ENCODE measurements at regions not wholly inside any gene's neighbourhood (a gene's known extent, or its start where the extent isn't known, plus 50 kb on each side); places are given as distances from the start of the nearest gene placed in this dataset.

DNA sequence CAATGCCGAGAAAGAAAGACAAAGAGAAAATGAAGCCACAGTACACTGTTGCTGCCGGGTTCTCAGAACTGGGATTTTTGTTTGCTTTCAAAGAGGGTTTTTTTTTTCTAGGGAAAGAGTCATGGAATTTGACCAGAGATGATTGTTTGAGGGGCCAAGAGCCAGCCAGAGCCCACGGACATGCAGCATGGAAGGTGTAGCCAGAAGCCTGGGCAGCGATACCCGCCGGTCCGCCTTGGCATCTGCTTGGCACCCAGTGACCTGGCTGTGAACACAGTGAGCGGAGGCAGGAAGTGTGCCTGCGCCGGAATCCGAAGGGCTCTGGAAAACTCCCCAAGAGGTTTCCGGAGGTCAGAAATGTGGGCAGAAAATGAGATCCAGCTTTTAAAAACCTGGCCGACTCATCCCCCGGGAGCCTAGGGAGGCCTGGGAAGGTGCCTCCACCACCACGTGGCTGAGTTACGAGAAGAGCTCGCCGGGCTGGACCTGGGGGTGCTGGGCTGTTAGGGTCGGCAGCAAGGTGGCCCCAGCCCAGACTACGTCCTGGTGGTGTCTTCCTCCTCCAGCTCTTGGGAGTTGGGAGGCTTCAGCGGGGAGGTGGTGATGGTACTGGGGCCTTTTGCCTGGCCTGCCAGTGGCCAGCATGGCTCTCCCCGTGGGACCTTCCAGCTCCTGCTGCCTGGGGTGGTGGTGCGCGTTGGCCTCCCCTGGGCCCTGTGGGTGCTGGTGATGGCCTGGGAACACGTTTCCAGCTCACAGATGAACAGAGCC, 61.6 kb upstream of the PPARA start:
- Histone ChIP-seq H3K4me1 (replicated peaks; ENCODE audit: insufficient read depth) (peaks cover 28% of the 10 kb centered on the region), H3K79me2 (ENCODE audit: low read depth) (peaks cover 93% of the 10 kb centered on the region), H3K36me3 (ENCODE audit: low read depth) (no peaks in the 10 kb centered on the region), H4K20me1 (ENCODE audit: insufficient read depth) (peaks cover 30% of the 10 kb centered on the region), H3K9me2 (ENCODE audit: insufficient read depth) (no peaks in the 10 kb centered on the region), H3F3A (ENCODE audit: insufficient read depth, low read depth) (peaks cover 25% of the 10 kb centered on the region; the same call in 1 of the 2 replicates), H3K27me3 (ENCODE audit: insufficient read depth, low read depth) (no peaks in the 10 kb centered on the region), H3K27ac (no peak overlapping the region), H3K4me2 (no peak overlapping the region), H3K4me3 (no peak overlapping the region), H3K9me3 (ENCODE audit: insufficient read depth, low read depth) (no peaks in the 10 kb centered on the region), H2AFZ (no peak overlapping the region)
- no peak for TF ChIP-seq EZH2 (IDR thresholded peaks at IDR 0.05; ENCODE audit: low read depth)
- no TSS peak for BruUV-seq (replicated peaks)
- ChIA-PET CTCF (interaction anchor here (0.6 to 0.7 kb wide), 2 partner anchors 22 to 226 kb away, joined by 3 read pairs; no protein-coding TSS in a partner anchor), POLR2A (ENCODE audit: unreplicated experiment) (no interaction called here)
- DNase-seq = no peak
- intact Hi-C loops (cut with micrococcal nuclease; ENCODE audit: unreplicated experiment) = no loop called here

DNA sequence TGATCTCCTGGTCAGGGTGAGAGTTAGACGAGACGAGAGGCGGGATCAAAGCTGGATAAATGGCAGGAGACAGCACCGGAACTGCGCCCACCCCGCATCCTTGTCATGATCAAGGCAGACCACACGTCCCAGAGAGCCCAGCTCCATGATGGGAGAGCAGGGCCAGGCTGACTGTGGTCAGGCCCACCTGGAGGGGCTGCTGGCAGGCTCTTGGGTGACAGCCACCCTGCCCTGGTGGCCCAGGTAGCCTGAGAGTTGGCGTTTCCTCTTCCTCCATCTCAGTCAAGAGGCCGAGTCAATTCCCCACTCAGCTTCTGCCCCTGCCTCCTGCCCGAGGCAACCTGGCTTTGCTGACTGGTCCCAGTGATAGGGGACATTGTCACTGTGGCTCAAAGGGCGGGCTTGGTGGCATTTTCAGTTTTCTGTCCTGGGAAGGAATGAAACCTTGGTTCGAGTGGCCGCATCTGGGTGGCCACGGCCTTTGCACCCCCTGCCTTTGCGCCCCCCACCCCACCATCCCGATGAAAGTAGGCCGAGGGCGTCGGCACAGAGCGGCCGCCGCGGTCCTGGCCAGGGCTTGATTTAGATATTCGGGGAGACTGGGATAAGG, 60.8 kb upstream of the PPARA start:
- H3K9me3 ChIP-seq (ENCODE audit: insufficient read depth, low read depth) = no peaks in the 10 kb centered on the region
- peaks cover 18% of the 10 kb centered on the region; the same call in 1 of the 2 replicates for H3F3A ChIP-seq (ENCODE audit: insufficient read depth, low read depth)
- no TSS peak for BruUV-seq (replicated peaks)
- DNase-seq = no peak
- no peak overlapping the region for H3K4me2 ChIP-seq
- ChIA-PET CTCF (interaction anchor here (0.6 kb wide), 1 partner anchor 22 kb away, joined by 3 read pairs; no protein-coding TSS in a partner anchor), POLR2A (ENCODE audit: unreplicated experiment) (no interaction called here)
- no peak overlapping the region for H3K4me3 ChIP-seq
- no peak overlapping the region for H2AFZ ChIP-seq
- intact Hi-C loops (cut with micrococcal nuclease; ENCODE audit: unreplicated experiment) = no loop called here
- peaks cover 21% of the 10 kb centered on the region for H3K4me1 ChIP-seq (replicated peaks; ENCODE audit: insufficient read depth)
- peaks cover 38% of the 10 kb centered on the region for H4K20me1 ChIP-seq (ENCODE audit: insufficient read depth)
- peaks cover 93% of the 10 kb centered on the region for H3K79me2 ChIP-seq (ENCODE audit: low read depth)
- H3K36me3 ChIP-seq (ENCODE audit: low read depth) = no peaks in the 10 kb centered on the region
- H3K9me2 ChIP-seq (ENCODE audit: insufficient read depth) = no peaks in the 10 kb centered on the region
- TF ChIP-seq, protein P1, sequence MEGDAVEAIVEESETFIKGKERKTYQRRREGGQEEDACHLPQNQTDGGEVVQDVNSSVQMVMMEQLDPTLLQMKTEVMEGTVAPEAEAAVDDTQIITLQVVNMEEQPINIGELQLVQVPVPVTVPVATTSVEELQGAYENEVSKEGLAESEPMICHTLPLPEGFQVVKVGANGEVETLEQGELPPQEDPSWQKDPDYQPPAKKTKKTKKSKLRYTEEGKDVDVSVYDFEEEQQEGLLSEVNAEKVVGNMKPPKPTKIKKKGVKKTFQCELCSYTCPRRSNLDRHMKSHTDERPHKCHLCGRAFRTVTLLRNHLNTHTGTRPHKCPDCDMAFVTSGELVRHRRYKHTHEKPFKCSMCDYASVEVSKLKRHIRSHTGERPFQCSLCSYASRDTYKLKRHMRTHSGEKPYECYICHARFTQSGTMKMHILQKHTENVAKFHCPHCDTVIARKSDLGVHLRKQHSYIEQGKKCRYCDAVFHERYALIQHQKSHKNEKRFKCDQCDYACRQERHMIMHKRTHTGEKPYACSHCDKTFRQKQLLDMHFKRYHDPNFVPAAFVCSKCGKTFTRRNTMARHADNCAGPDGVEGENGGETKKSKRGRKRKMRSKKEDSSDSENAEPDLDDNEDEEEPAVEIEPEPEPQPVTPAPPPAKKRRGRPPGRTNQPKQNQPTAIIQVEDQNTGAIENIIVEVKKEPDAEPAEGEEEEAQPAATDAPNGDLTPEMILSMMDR (conservative IDR thresholded peaks at IDR 0.05) = no peak
- TF ChIP-seq EZH2 (IDR thresholded peaks at IDR 0.05; ENCODE audit: low read depth) = no peak
- no peaks in the 10 kb centered on the region for H3K27me3 ChIP-seq (ENCODE audit: insufficient read depth, low read depth)
- no peak overlapping the region for H3K27ac ChIP-seq

DNA sequence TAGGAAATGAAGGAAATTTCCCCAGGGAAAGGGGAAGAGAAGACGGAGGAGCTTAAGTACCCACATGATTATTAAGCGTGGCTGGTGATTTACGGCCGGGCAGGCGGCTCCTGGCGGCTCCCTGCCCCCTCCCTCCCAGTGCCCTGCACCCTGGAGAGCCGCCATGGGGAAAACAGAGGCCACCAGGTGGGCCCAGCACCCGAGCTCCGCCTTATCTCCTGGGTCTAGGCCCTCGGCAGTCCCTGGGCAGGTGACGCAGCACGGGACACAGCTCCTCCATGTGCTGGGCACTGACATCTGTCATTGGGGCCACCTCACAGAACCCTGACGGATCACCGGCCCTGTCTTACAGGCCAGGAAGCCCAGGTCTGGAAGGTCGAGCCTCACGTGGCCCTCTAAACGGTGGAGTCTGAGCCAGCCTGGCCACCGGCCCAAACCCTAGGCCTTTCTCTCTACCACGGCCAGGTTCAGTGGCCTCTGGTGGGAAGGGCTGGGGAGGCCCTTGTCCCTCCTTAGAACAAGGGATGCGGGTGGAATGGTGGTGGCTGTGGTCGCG, 60.2 kb upstream of the PPARA start:
- Histone ChIP-seq H3K27ac (no peak overlapping the region), H3K36me3 (ENCODE audit: low read depth) (no peaks in the 10 kb centered on the region), H4K20me1 (ENCODE audit: insufficient read depth) (peaks cover 39% of the 10 kb centered on the region), H3K79me2 (ENCODE audit: low read depth) (peaks cover 93% of the 10 kb centered on the region), H3K9me2 (ENCODE audit: insufficient read depth) (no peaks in the 10 kb centered on the region), H3K4me1 (replicated peaks; ENCODE audit: insufficient read depth) (peaks cover 15% of the 10 kb centered on the region), H2AFZ (no peak overlapping the region), H3K9me3 (ENCODE audit: insufficient read depth, low read depth) (no peaks in the 10 kb centered on the region), H3K27me3 (ENCODE audit: insufficient read depth, low read depth) (no peaks in the 10 kb centered on the region), H3K4me3 (no peak overlapping the region), H3F3A (ENCODE audit: insufficient read depth, low read depth) (peaks cover 14% of the 10 kb centered on the region; the same call in 1 of the 2 replicates), H3K4me2 (no peak overlapping the region)
- DNase-seq = no peak
- no TSS peak for BruUV-seq (replicated peaks)
- POLR2A ChIA-PET (ENCODE audit: unreplicated experiment) = no interaction called here
- CTCF ChIA-PET = no interaction called here
- intact Hi-C loops (cut with micrococcal nuclease; ENCODE audit: unreplicated experiment) = no loop called here
- TF ChIP-seq, protein P1 (conservative IDR thresholded peaks at IDR 0.05) = no peak
- no peak for TF ChIP-seq EZH2 (IDR thresholded peaks at IDR 0.05; ENCODE audit: low read depth)
